ENCODE measurements at regions not wholly inside any gene's neighbourhood (a gene's known extent, or its start where the extent isn't known, plus 50 kb on each side); places are given as distances from the start of the nearest gene placed in this dataset.

DNA sequence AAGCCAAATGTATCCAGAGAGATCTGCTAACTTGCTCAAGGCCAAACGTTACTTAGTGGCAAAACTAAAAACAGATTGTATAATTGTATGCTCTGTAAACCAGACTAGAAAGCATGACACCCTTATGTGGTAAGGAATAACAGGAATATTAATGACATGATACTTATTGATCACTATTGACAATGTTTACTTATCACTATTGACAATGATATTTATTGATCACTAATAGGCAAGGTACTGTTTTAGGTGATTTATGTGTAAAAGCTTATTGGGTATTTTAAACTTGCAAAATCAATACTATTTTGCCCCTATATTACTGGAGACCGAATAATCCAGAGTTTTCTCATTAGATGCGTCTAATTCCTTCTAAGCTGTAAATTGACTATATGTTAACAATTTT is 985.1 kb downstream of the CDH11 start:
- H2BK12ac ChIP-seq (ENCODE audit: insufficient read length, low read depth, low read length) = no peak overlapping the region
- no peak overlapping the region for H3K14ac ChIP-seq (ENCODE audit: insufficient read depth, low read length)
- no peaks in the 10 kb centered on the region for H3K79me2 ChIP-seq (ENCODE audit: insufficient read depth, low read length)
- no peak overlapping the region for H2BK20ac ChIP-seq (ENCODE audit: low read depth, low read length, poor library complexity, severe bottlenecking)
- no peak overlapping the region for H2BK15ac ChIP-seq (ENCODE audit: low read depth, low read length)
- no peak overlapping the region for H2BK5ac ChIP-seq (ENCODE audit: insufficient read length, low read length)
- WGBS (ENCODE audit: extremely low coverage, insufficient read length, low lambda C conversion rate) = no CpG with 5 or more reads among the region's 3 CpGs
- no peak overlapping the region for H3K4me2 ChIP-seq (ENCODE audit: insufficient read depth, insufficient read length, low read length)
- H3K79me1 ChIP-seq (ENCODE audit: insufficient read depth, low read depth, low read length, poor library complexity, severe bottlenecking) = no peaks in the 10 kb centered on the region
- H2AFZ ChIP-seq (ENCODE audit: low read length) = no peak overlapping the region
- H4K20me1 ChIP-seq (ENCODE audit: control insufficient read depth, insufficient read depth, insufficient read length) = no peaks in the 10 kb centered on the region
- H3K4me1 ChIP-seq (ENCODE audit: insufficient read depth, low read length) = peaks cover 2% of the 10 kb centered on the region; the same call in 1 of the 2 replicates
- DNase-seq = no peak
- no peak overlapping the region for H2AK5ac ChIP-seq (ENCODE audit: insufficient read length, low read length)
- no peaks in the 10 kb centered on the region for H3K27me3 ChIP-seq (ENCODE audit: insufficient read depth, low read length)
- no peak overlapping the region for H3K56ac ChIP-seq (ENCODE audit: insufficient read length, low read depth, low read length)
- H3K18ac ChIP-seq (ENCODE audit: insufficient read length, low read depth, low read length) = no peak overlapping the region
- no peak overlapping the region for H3K9ac ChIP-seq (ENCODE audit: extremely low read depth, insufficient read length, low read length)
- H3K9me3 ChIP-seq (ENCODE audit: control insufficient read depth, low read depth, low read length) = no peaks in the 10 kb centered on the region
- no peaks in the 10 kb centered on the region for H3K27me3 Mint-ChIP-seq (ENCODE audit: low read depth)
- H4K5ac ChIP-seq (ENCODE audit: insufficient read length, low read depth, low read length) = no peak overlapping the region
- no peak overlapping the region for H4K91ac ChIP-seq (ENCODE audit: insufficient read length, low read depth, low read length)
- peaks cover 4 to 7% of the 10 kb centered on the region in 2 experiments; a peak in 3 of 4 replicates for H3K4me1 Mint-ChIP-seq
- H3K23me2 ChIP-seq (ENCODE audit: insufficient read length, low read depth, low read length, poor library complexity, severe bottlenecking) = no peaks in the 10 kb centered on the region
- H3K9me3 Mint-ChIP-seq = no peaks in the 10 kb centered on the region; a peak in 1 of 5 replicates
- no peak overlapping the region for H3K4ac ChIP-seq (ENCODE audit: low read depth, low read length)
- H3K23ac ChIP-seq (ENCODE audit: insufficient read length, low read depth, low read length) = no peak overlapping the region
- H4K8ac ChIP-seq (replicated peaks; ENCODE audit: insufficient read length, low read depth, low read length) = no peak overlapping the region
- no peaks in the 10 kb centered on the region for H3K36me3 Mint-ChIP-seq (ENCODE audit: insufficient read depth in 1 of 3, low read depth in 3 of 3)
- no peak overlapping the region for H3K4me3 Mint-ChIP-seq
- TF ChIP-seq, protein P1, sequence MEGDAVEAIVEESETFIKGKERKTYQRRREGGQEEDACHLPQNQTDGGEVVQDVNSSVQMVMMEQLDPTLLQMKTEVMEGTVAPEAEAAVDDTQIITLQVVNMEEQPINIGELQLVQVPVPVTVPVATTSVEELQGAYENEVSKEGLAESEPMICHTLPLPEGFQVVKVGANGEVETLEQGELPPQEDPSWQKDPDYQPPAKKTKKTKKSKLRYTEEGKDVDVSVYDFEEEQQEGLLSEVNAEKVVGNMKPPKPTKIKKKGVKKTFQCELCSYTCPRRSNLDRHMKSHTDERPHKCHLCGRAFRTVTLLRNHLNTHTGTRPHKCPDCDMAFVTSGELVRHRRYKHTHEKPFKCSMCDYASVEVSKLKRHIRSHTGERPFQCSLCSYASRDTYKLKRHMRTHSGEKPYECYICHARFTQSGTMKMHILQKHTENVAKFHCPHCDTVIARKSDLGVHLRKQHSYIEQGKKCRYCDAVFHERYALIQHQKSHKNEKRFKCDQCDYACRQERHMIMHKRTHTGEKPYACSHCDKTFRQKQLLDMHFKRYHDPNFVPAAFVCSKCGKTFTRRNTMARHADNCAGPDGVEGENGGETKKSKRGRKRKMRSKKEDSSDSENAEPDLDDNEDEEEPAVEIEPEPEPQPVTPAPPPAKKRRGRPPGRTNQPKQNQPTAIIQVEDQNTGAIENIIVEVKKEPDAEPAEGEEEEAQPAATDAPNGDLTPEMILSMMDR (conservative IDR thresholded peaks at IDR 0.05) = no peak
- H2BK120ac ChIP-seq (ENCODE audit: low read depth, low read length, poor library complexity, severe bottlenecking) = no peak overlapping the region
- H3K27ac Mint-ChIP-seq = no peak overlapping the region
- no peak overlapping the region for H3K27ac ChIP-seq (ENCODE audit: insufficient read length, low read depth, low read length)
- H3T11ph ChIP-seq (ENCODE audit: low read length) = no peak overlapping the region

All from H9 (cell line).